ENCODE measurements at regions not wholly inside any gene's neighbourhood (a gene's known extent, or its start where the extent isn't known, plus 50 kb on each side); places are given as distances from the start of the nearest gene placed in this dataset.

DNA sequence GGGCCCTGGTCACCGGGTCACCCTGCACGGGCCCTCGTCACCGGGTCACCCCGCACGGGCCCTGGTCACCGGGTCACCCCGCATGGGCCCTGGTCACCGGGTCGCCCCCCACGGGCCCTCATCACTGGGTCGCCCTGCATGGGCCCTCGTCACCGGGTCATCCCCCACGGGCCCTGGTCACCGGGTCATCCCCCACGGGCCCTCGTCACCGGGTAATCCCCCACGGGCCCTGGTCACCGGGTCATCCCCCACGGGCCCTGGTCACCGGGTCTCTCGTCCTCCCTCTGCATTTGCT is 77.6 kb downstream of the RIPK4 start:
- no peaks in the 10 kb centered on the region for H3K27me3 ChIP-seq (ENCODE audit: control insufficient read depth, insufficient read depth, low read length, poor library complexity, severe bottlenecking)
- no peaks in the 10 kb centered on the region for H3K36me3 ChIP-seq (ENCODE audit: control insufficient read depth, insufficient read depth, low read length)
- DNase-seq: no peak
- H3K27ac Mint-ChIP-seq: no peak overlapping the region
- no peaks in the 10 kb centered on the region for H3K9me3 ChIP-seq (ENCODE audit: control insufficient read depth, low read length)
- peaks cover 10% of the 10 kb centered on the region for H3K4me1 Mint-ChIP-seq
- H3K36me3 Mint-ChIP-seq (ENCODE audit: low read depth): no peaks in the 10 kb centered on the region
- H3K27ac ChIP-seq (ENCODE audit: low read depth, low read length): no peak overlapping the region
- 90 to 93% methylated on average over 5 to 24 of the region's 24 CpGs for WGBS, 2 experiments (ENCODE audit: insufficient coverage in 1 of 2, insufficient read length in 1 of 2)
- H3K9ac ChIP-seq (ENCODE audit: extremely low read depth, low read length, poor library complexity, severe bottlenecking): no peak overlapping the region
- H3K4me1 ChIP-seq (ENCODE audit: control insufficient read depth, insufficient read depth, low read length): no peaks in the 10 kb centered on the region
- no peak overlapping the region for H3K4me3 ChIP-seq (ENCODE audit: low read length)
- no peaks in the 10 kb centered on the region for H3K9me3 Mint-ChIP-seq
- H3K27me3 Mint-ChIP-seq (ENCODE audit: insufficient read depth): peaks cover 3% of the 10 kb centered on the region
- no peak overlapping the region for H3K4me3 Mint-ChIP-seq
- TF ChIP-seq CTCF (conservative IDR thresholded peaks at IDR 0.05): no peak

DNA sequence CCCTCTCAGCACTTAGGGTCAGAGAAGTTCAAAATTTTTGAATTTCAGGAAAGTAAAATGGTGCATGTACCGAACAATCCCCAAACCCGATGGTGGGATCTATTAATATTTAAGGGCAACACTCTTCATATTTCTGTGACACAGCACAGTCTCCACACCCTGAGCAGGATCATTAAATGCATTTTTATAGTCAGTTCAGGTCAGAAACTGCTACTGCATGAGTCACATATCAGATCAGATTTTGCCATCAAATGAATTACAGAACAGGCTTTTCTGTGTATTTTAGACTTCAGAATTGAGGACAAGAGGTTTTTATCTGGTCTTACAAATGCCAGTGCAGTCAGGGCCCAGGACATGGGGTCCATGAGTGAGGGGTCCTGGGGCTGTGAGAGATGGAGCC is 79.2 kb downstream of the RIPK4 start:
- TF ChIP-seq CTCF (conservative IDR thresholded peaks at IDR 0.05): no peak
- peaks cover 13% of the 10 kb centered on the region for H3K4me1 Mint-ChIP-seq
- Histone ChIP-seq H3K27ac (ENCODE audit: low read depth, low read length) (no peak overlapping the region), H3K27me3 (ENCODE audit: control insufficient read depth, insufficient read depth, low read length, poor library complexity, severe bottlenecking) (no peaks in the 10 kb centered on the region), H3K9me3 (ENCODE audit: control insufficient read depth, low read length) (no peaks in the 10 kb centered on the region), H3K4me3 (ENCODE audit: low read length) (no peak overlapping the region), H3K36me3 (ENCODE audit: control insufficient read depth, insufficient read depth, low read length) (no peaks in the 10 kb centered on the region), H3K9ac (ENCODE audit: extremely low read depth, low read length, poor library complexity, severe bottlenecking) (no peak overlapping the region), H3K4me1 (ENCODE audit: control insufficient read depth, insufficient read depth, low read length) (no peaks in the 10 kb centered on the region)
- H3K9me3 Mint-ChIP-seq: no peaks in the 10 kb centered on the region
- no peak overlapping the region for H3K4me3 Mint-ChIP-seq
- WGBS, 2 experiments (ENCODE audit: insufficient coverage in 1 of 2, insufficient read length in 1 of 2): 98 to 100% methylated on average over 2 of the region's 2 CpGs
- H3K36me3 Mint-ChIP-seq (ENCODE audit: low read depth): no peaks in the 10 kb centered on the region
- DNase-seq: no peak
- H3K27me3 Mint-ChIP-seq (ENCODE audit: insufficient read depth): peaks cover 3% of the 10 kb centered on the region
- no peak overlapping the region for H3K27ac Mint-ChIP-seq

GRCh38 chr21:41686664-41687063 is 80.2 kb downstream of the RIPK4 start:
- TF ChIP-seq CTCF (conservative IDR thresholded peaks at IDR 0.05): no peak
- Histone ChIP-seq H3K36me3 (ENCODE audit: control insufficient read depth, insufficient read depth, low read length) (no peaks in the 10 kb centered on the region), H3K27me3 (ENCODE audit: control insufficient read depth, insufficient read depth, low read length, poor library complexity, severe bottlenecking) (no peaks in the 10 kb centered on the region), H3K9ac (ENCODE audit: extremely low read depth, low read length, poor library complexity, severe bottlenecking) (no peak overlapping the region), H3K4me3 (ENCODE audit: low read length) (no peak overlapping the region), H3K4me1 (ENCODE audit: control insufficient read depth, insufficient read depth, low read length) (no peaks in the 10 kb centered on the region), H3K9me3 (ENCODE audit: control insufficient read depth, low read length) (no peaks in the 10 kb centered on the region), H3K27ac (ENCODE audit: low read depth, low read length) (no peak overlapping the region)
- Mint-ChIP-seq H3K4me1 (peaks cover 12% of the 10 kb centered on the region), H3K27me3 (ENCODE audit: insufficient read depth) (no peaks in the 10 kb centered on the region), H3K9me3 (no peaks in the 10 kb centered on the region), H3K27ac (no peak overlapping the region), H3K36me3 (ENCODE audit: low read depth) (no peaks in the 10 kb centered on the region), H3K4me3 (no peak overlapping the region)
- DNase-seq: no peak
- 88 to 89% methylated on average over 8 to 9 of the region's 9 CpGs for WGBS, 2 experiments (ENCODE audit: insufficient coverage in 1 of 2, insufficient read length in 1 of 2)
